GM21367 (cell line): ENCODE measurements at regions not wholly inside any gene's neighbourhood (a gene's known extent, or its start where the extent isn't known, plus 50 kb on each side); places are given as distances from the start of the nearest gene placed in this dataset.

Experiments used
- ATAC-seq: cut with Tn5 transposase; IDR thresholded peaks from one replicate; pipeline ENCODE4 v1.9.1; 2021; ENCODE audit not compliant: unreplicated experiment

DNA sequence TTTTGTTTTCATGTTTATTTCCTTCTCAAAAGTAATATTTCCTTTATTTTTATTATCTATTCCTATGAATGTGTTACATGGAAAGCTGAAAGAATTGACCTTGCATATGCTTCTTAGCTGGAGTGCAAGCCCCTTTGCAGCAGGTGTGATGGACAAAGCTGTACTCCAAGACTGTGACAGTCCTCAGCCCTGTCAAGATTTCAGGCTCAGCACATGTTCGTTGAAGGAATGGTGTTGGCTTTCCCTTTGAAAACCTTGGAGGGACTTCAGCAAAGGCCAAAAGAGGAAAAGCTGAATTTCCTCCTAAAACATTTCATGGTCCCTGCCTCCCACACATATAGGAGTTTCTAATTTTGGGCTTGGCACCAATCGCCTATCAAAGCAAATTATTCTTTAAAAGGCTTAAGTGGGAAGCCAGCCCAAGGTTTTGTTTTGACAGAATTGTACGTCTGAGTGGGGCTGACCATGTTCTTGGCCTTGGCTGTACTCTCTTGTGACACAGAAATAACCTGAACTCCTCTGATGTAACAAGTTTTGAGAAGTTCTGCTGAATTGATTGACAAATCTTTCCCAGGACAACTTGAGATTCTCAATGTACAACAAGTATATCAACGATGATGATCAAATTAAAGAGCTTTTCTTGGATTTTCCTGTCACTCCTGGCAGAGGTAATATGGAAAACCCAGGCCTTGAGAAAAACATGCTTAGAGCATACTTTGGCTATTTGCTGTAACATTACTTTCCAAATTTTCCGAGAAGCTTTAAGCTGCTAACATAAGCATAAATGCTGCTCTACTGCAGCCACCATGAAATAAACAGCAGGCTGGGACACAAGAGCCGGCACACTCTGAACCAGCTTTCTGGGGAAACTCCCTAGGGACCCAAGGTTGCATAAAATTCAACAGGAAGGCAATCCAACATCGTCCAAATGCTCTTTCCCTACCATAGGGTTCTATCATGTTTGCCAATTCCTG is 135.7 kb upstream of the ZNF648 start:
- ATAC-seq = no peak

DNA sequence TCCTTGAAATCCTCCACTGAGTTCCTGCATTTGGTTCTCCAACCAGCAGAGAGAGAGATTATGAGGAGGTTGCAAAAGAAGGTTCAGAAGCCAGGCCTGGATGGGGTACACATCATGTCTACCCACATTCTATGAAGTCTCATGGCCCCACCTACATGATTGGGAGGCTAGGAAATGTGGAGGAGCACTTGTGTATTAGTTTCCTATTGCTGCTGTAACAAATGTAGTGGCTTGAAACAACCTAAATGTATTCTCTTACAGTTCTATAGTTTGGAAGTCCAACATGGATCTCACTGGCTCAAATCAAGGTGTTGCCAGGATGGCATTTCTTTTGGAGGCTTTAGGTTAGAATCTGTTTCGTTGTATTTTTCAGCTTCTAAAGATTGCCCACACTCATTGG is 134.2 kb upstream of the ZNF648 start:
- ATAC-seq = no peak

DNA sequence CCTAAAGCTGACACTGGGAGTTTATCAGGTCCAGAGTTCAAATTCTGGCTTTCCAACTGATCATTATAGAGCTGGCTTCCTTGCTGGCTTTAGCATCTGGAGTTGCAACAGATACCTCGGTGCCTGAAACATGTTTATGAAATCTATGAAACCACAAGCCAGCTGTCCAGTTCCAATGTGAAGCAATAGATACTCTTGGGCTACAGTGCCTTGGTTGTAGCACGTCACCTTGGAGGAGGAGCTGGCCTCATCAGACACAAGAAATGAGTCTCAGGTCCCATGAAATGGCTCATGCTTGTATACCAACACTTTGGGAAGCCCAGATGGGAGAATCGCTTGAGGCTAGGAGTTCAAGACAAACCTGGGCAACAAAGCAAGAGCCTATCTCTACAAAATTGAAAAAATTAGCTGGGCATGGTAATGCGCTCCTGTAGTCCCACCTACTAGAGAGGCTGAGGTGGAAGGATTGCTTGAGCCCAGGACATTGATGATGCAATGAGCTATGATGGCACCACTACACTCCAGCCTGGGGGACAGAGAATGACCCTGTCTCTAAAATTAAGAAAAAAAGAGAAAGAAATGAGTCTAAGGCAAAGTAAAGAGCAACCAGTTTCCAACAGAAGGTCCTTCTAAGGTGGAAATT is 132.5 kb upstream of the ZNF648 start:
- no peak for ATAC-seq

DNA sequence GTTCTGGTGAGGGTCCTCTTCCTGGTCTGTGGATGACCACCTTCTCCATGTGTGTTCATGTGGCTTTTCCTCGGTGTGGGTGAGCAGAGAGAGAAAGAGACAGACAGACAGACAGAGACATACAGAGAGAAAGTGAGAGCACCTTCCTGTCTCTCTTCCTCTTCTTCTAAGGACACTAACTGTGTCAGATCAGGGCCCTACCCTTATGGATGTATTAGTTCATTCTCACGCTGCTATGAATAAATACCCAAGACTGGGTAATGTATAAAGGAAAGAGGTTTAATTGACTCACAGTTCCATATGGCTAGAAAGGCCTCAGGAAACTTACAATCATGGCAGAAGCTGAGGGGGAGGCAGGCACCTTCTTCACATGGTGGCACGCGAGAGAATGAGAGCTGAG is 131.5 kb upstream of the ZNF648 start:
- ATAC-seq = no peak

DNA sequence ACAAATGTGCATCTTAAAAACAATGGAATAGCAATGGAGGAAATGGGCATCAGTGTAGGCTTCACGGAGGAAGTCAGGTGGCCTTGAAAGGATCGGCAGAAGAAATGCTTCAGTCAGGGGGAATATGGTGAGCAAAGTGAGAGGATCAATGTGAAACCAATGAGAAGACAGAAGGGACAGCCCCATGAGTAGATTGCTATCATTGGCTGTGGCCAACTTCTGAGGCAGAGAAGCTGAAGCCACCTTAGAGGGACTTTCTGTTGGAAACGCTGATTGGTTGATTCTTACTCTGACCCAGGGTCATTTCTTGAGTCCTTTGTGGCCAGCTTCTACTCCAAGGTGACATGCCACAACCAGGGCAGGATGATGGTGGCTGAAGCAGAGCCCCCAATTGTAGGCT is 130.7 kb upstream of the ZNF648 start:
- no peak for ATAC-seq

DNA sequence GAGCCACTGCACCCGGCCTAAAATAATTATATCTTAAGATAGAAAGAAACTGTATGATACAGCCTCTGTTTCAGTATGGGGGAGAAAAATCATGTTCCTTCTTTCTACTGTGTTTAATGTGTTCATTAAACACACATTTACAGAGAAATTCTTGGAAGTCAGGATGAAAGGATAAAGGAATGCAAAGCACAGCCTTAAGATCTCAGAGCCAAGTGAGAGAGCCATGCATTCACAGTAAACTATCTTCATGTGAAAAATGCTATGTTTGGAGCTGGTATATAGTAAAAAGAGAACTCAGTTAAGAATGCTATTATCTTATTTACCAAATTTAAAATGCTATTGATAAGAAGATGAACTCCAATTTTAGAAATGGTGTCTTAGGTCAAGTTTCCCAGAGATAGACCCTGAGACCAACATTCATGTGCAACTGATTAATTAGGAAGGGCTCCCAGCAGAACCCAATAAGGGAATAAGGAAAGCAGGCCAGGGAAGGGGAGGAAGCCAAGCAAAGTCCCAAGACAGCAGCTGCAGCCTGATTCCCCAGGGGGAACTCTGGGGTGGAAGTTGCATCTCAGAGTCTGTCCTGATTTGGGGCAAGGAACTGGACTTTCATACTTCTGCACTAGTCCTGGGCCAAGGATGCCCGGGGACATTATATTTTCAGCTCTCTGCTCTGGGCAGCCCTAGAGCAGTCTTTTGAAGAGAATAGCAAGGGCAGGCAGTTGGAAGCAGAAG is 130.0 kb upstream of the ZNF648 start:
- ATAC-seq = no peak

DNA sequence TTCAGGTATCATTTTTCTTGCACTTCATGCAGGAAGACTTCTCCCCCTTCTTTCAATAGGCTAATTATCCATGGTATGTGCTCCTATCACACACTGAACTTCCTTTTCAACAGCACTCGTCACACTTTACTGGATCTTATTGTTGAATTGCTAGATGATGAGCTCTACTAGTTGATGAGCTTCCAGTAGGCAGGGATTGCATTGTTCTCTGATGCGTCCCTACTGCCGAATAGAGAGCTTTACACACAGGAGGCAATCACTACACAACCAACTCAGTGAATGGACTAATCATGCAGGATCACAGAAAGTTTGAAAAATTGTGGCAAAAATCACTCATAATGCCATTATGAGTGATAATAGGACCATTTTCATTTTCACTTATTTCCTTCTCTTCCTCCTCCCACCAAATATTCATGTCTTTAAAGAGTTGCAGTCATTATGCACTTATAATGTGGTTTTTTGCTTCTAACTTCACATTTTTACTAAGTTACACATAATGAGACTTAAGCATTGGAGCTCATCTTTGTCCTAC is 128.1 kb upstream of the ZNF648 start:
- ATAC-seq = no peak

DNA sequence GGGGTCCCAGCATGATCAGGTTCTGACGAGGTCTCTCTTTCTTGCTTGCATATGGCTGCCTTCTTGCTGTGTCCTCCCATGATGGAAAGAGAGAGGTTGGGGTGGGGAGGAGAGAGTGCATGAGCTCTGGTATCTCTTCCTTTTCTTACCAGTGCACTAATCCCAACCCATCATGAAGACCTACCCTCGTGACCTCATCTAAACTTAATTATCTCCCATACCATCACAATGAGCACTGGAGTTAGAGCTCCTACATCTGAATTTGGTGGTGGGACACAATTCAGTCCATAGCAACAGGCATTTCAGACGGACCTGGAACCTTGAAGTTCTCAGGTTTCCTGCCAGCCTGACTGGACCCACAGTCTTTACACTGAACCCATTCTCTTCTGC is 125.2 kb upstream of the ZNF648 start:
- ATAC-seq = no peak

DNA sequence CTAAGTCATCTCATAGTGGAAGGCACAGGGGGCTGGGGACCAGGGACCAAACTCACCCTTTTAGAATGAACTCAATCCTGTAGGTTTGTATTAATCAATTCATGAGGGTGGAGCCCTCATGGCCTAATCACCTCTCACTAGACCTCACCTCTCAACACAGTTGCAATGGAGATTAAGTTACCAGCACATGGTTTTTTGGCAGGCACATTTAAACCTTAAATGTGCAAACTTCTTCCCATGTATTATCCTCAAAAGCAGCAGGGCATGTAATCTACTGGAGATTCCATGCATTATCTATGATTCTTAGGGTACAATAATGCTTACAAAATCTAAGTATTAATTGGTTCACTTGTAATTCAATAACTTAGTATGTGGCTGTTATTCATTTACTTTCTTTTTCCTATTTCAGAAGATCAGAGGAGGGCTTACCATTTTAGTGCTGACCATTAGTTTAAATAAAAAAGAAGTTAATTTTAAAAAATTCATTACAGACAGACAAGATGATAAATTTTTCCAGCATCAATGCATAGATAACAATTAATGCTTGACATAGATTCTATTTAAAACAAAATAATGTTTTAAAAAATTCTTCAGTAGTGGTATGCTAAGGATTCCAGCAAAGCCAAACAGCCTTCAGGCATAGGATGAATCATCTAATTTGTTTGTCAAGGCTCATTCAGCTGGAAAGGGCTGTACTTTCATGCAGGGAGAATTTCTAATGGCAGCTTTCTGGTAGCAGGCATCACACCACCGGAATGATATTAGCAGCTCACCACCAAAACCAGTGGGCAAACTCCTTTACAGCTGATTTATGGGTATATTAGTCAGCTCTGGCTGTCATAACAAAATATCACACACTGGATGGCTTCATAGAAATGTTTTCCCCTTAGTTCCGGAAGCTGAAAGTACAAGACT is 124.6 kb upstream of the ZNF648 start:
- no peak for ATAC-seq

DNA sequence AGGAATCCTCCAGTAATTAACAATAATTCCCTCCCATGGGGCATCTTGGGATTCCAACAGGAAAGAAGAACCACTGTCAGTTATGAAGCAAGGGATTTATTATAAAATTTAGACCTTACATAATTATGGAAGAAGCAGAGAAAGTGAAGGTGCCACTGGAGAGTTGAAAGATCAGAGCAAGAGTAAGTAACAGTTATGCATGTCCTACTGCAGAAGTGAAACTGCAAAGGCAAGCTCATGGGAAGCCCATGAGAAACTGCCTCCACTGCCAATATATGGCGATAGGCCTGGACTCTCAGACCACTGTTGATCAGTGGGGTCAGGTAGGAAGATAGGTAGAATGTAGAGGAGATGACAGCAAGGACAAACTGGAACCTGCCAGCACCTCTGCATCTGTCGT is 123.6 kb upstream of the ZNF648 start:
- no peak for ATAC-seq

DNA sequence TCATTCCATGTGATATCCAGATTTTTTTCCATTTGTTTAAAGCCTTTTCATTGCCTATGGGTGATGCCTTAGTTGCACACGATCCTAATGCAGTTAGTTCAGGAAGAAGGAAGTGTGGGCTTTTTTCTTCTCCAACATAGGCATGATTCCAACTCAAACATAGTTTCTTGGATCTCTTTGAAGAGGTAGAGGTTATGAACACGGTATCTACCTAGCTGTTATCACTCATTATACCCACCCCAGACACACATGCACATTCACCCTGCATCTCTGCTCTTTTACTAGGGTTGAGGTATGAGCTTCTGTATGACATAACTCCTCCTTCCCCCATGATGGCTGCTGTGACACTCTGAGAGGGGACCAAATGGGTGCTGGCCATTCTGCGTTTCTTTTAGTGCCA is 122.1 kb upstream of the ZNF648 start:
- ATAC-seq = no peak

DNA sequence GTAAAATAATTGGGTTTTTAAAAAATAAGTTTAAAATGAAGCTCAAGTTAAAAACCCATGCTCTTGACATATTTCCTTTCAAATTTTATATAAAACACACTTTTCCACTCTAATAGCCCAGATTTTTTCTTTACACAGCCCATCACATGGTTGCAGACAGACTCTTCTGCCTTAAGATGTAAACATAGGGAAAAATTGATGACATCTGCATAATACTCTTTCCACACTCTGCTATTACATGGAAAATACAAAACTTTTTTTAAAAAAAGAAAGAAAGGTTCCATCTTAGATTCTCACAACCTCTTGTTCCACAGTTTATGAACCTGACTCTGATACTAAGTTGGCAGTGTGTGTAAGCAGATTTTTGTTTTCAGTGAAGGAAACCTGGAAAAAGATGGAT is 120.8 kb upstream of the ZNF648 start:
- ATAC-seq = no peak

DNA sequence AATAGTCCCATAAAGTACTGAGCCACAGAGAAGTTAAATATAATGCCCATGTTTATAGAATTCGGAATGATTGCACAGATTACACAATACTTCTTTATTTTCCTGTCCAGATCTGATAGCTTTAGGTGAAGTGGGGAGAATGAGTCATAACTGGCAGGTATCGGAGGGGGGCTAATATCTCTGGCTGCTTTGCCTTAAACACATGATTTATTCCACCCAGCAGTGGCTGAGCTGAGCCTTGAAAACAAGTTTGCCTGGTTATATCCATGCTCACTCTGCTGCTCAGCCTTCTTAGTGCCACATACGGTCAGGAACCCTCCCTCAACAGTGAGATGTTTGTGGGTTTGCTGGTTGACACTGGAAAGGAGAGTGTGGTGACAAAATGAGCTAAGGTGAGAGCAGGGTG is 119.7 kb upstream of the ZNF648 start:
- no peak for ATAC-seq

DNA sequence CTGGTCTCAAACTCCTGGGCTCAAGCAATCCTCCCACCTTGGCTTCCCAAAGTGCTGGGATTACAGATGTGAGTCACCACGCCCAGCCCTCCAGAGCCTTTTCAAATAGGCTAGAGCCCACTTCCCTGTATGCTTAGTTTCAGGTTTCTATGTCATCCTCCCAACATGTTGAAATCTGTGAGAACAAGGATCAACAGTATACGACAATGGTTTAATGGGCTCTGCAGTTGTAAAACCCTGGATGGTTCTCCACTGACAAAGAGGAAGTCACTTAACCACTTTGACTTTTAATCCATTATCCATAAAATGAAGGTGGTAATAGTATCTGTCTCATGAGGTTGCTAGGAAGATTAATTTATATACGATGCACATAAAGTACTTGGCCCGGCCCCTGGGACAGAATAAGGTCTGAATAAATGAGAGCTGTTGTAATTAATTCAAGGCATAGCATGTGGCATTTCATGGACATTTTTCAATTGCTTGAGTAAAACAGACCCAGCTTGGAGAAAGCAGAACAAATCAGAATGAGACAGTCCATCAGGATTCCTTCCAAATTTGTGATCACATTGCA is 113.9 kb upstream of the ZNF648 start:
- no peak for ATAC-seq

DNA sequence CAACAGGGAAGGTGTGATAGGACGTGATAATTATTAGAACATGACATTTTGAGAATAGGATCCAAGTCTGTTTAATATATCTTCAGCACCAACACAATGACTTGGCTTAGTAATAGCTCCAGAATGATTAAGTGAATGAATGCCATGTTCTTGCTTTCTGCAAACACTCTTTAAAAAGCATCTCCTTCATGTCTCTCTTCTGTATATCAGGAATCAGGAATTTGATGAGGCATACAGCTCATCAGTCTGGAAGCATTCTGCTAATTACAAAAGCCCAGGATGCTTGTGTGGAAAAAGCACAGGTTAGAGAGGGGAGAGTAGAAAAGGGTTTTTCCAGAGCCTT is 113.0 kb upstream of the ZNF648 start:
- no peak for ATAC-seq

DNA sequence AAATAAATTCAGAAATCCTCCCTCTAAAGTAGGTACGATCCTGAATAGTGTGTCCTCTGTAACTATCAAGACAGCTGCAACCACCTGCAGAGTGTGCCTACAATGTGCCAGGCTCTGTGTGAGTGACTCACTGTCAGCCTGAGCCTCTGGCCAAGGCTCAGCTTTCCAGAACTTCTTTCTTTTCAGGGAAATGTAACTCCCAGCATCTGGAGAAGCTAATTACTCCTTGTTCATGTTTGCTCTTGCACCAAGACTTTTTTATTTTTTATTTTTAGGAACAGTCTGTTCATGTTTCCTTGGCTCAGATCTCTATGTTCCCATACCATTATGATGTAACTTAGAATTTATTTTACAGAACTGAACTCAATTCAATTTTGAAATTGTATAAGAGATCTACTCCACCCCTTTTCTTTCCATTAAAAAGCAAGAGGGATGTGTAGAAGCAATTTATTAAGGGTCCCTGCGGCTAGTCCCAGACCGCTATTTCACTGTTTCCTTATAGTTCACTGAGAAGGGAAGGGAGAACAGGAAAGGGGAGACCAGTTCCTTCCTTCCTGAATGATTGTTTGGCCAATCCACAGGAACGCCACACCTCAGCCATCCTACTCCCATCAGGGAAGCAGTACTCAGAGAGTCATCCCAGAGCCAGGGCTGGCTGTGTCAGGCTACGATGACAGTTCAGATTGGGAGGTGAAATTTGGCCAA is 112.4 kb upstream of the ZNF648 start:
- ATAC-seq = no peak

DNA sequence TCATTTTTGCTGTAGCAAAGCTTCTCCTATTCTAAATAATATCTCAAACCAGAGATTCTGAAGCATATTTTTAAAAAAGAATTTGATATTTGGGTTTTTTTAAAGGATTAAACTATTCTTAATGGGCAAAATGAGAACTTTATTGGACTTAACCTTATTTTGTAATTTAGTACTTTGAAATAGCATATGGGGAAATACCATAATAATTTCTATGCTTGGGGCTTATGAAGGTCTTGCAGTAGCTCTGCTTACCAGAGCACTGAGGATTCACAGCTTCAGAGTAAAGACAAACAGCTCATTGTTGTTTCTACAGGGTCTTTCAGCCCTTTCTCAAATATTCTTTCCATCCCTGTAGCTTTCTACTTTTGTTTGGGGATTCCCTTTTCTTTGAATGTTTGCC is 111.2 kb upstream of the ZNF648 start:
- ATAC-seq = no peak

DNA sequence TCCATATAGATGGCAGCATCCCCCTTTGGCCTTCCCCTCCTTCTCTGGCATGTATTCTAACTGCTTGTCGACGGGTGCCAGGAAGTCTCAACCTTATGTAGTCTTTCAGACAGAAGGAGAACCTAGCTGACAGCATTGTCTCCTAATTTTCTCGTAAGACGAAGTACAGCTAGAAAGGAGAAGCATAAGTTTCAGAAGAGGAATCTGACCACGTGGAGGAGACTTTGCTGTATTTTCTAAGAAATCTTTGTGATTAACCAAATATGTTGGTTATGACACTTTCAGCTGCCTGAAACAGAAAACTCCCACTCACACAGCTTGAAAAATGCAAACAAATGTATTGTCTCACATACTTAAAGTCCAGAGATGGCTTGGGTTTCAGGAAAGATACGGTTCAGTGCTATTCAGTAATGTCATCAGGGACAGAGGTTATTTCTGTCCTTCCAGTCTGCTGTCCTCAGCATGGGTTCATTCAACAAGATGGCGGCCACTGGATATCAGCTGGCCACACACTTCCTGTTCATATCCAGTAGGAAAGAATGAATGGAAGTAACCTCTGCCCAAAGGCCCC is 109.5 kb upstream of the ZNF648 start:
- peak; percentile 57 for ATAC-seq

DNA sequence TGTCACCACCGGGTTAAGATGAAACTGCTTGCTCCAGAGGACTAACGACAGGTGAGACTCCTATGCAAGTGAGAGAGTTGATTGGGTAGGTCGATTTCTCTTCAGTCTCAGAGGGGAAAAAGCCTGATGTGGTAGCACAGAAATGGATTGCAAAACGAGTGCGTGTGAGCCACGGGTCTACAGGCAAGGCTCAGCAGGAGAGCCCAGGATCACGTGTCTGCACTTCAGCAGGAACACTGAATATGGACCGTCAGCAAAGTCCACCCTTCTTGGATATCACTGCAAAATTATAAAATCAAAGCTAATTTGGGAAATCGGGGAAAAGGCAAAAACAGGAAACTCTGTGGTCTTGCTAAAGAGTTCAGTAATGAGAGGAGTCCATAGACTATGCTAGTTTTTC is 107.7 kb upstream of the ZNF648 start:
- ATAC-seq = no peak
